MM.1S (cell line): ENCODE measurements at regions not wholly inside any gene's neighbourhood (a gene's known extent, or its start where the extent isn't known, plus 50 kb on each side); places are given as distances from the start of the nearest gene placed in this dataset.
A peak's percentile ranks its signal among the peaks of the same experiment; 100 is the strongest.

Experiments
- DNase-seq: peaks from one replicate; pipeline ENCODE4 v3.0.0-alpha.2; 2015
- H2AFZ ChIP-seq: fragments of 300-600 bp; sonication (generic); 2 replicates; pipeline ENCODE4 v1.6.0; 2016; ENCODE audit warnings: antibody characterized with exemption, low read length
- H3F3A ChIP-seq: fragments of 300-600 bp; sonication (generic); 2 replicates; pipeline ENCODE4 v1.6.1; 2016; ENCODE audit warnings: mild to moderate bottlenecking, antibody characterized with exemption, low read length, moderate library complexity, mixed read lengths; ENCODE audit not compliant: insufficient read depth
- H3K27ac ChIP-seq: fragments of 300-600 bp; sonication (generic); 2 replicates; pipeline ENCODE4 v1.5.1; 2016; ENCODE audit warnings: mild to moderate bottlenecking, low read length
- H3K27me3 ChIP-seq: fragments of 300-600 bp; sonication (generic); replicated peaks from 2 replicates; pipeline ENCODE4 v1.6.0; 2016; ENCODE audit warnings: low read length; ENCODE audit not compliant: insufficient read depth
- H3K36me3 ChIP-seq: fragments of 300-600 bp; sonication (generic); replicated peaks from 2 replicates; pipeline ENCODE4 v1.6.1; 2016; ENCODE audit warnings: mild to moderate bottlenecking, low read length, mixed read lengths; ENCODE audit not compliant: insufficient read depth
- H3K4me1 ChIP-seq: fragments of 300-600 bp; sonication (generic); 2 replicates; pipeline ENCODE4 v1.6.1; 2016; ENCODE audit warnings: low read length, mixed read lengths
- H3K4me2 ChIP-seq: fragments of 300-600 bp; sonication (generic); 2 replicates; pipeline ENCODE4 v1.6.0; 2016; ENCODE audit warnings: low read depth, low read length
- H3K4me3 ChIP-seq: fragments of 300-600 bp; sonication (generic); 2 replicates; pipeline ENCODE4 v1.5.1; 2016; ENCODE audit warnings: low read length, mixed read lengths
- H3K79me2 ChIP-seq: fragments of 300-600 bp; sonication (generic); 2 replicates; pipeline ENCODE4 v1.6.1; 2016; ENCODE audit warnings: mixed run types, low read length, mixed read lengths
- H3K9ac ChIP-seq: fragments of 300-600 bp; sonication (generic); 2 replicates; pipeline ENCODE4 v1.6.1; 2016; ENCODE audit warnings: low read length, mixed read lengths
- H3K9me2 ChIP-seq: fragments of 300-600 bp; sonication (generic); replicated peaks from 2 replicates; pipeline ENCODE4 v1.6.1; 2016; ENCODE audit warnings: mild to moderate bottlenecking, low read length, mixed read lengths; ENCODE audit not compliant: insufficient read depth
- H3K9me3 ChIP-seq: fragments of 300-600 bp; sonication (generic); replicated peaks from 2 replicates; pipeline ENCODE4 v1.6.1; 2016; ENCODE audit warnings: mild to moderate bottlenecking, low read length, mixed read lengths; ENCODE audit not compliant: insufficient read depth
- H4K20me1 ChIP-seq: fragments of 300-600 bp; sonication (generic); 2 replicates; pipeline ENCODE4 v1.6.1; 2016; ENCODE audit warnings: mild to moderate bottlenecking, low read length, moderate library complexity, mixed read lengths; ENCODE audit not compliant: insufficient read depth
- EZH2 ChIP-seq: fragments of 300-600 bp; sonication (generic); optimal IDR thresholded peaks from 2 replicates; pipeline ENCODE3; 2017; ENCODE audit warnings: low read depth, mild to moderate bottlenecking, antibody characterized with exemption, low read length, mixed read lengths
- EZH2phosphoT487 ChIP-seq: fragments of 300-600 bp; sonication (generic); IDR thresholded peaks from 2 replicates; pipeline ENCODE4 v1.6.1; 2018; ENCODE audit warnings: antibody characterized with exemption, low read length
- TF ChIP-seq, protein P1 (sequence below): fragments of 300-600 bp; sonication (generic); IDR thresholded peaks from 2 replicates; pipeline ENCODE4 v1.5.1; 2016; ENCODE audit warnings: antibody characterized with exemption, low read length, mixed read lengths

- peaks cover 9% of the 10 kb centered on the region; the same call in 1 of the 2 replicates for H3F3A ChIP-seq
- no peaks in the 10 kb centered on the region for H3K9me3 ChIP-seq
- no peaks in the 10 kb centered on the region for H4K20me1 ChIP-seq
- peak overlapping the region; percentile 52; the same call in 1 of the 2 replicates for H3K27ac ChIP-seq
- no peaks in the 10 kb centered on the region for H3K9me2 ChIP-seq
- no peaks in the 10 kb centered on the region for H3K27me3 ChIP-seq
- peaks cover 16% of the 10 kb centered on the region for H3K4me1 ChIP-seq
- no peaks in the 10 kb centered on the region for H3K79me2 ChIP-seq
- 0 out of 2 replicates have a peak overlapping the region, but pooled peaks have one; percentile 3 for H3K4me2 ChIP-seq
- peak; percentile 50 for DNase-seq
- no peaks in the 10 kb centered on the region for H3K36me3 ChIP-seq
- TF ChIP-seq, protein P1, sequence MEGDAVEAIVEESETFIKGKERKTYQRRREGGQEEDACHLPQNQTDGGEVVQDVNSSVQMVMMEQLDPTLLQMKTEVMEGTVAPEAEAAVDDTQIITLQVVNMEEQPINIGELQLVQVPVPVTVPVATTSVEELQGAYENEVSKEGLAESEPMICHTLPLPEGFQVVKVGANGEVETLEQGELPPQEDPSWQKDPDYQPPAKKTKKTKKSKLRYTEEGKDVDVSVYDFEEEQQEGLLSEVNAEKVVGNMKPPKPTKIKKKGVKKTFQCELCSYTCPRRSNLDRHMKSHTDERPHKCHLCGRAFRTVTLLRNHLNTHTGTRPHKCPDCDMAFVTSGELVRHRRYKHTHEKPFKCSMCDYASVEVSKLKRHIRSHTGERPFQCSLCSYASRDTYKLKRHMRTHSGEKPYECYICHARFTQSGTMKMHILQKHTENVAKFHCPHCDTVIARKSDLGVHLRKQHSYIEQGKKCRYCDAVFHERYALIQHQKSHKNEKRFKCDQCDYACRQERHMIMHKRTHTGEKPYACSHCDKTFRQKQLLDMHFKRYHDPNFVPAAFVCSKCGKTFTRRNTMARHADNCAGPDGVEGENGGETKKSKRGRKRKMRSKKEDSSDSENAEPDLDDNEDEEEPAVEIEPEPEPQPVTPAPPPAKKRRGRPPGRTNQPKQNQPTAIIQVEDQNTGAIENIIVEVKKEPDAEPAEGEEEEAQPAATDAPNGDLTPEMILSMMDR = no peak
- TF ChIP-seq EZH2 = no peak
- TF ChIP-seq EZH2phosphoT487 = no peak
- no peak overlapping the region for H3K9ac ChIP-seq
- no peak overlapping the region for H2AFZ ChIP-seq
- no peak overlapping the region for H3K4me3 ChIP-seq
Measured at GRCh38 chr10:81031774-81032173, 494.1 kb downstream of the SH2D4B start.

- H3K27ac ChIP-seq = no peak overlapping the region
- H3K79me2 ChIP-seq = no peaks in the 10 kb centered on the region
- TF ChIP-seq, protein P1 = no peak
- no peak for TF ChIP-seq EZH2
- no peak for TF ChIP-seq EZH2phosphoT487
- no peaks in the 10 kb centered on the region for H3K27me3 ChIP-seq
- no peaks in the 10 kb centered on the region for H3K36me3 ChIP-seq
- no peaks in the 10 kb centered on the region for H4K20me1 ChIP-seq
- H3K9ac ChIP-seq = no peak overlapping the region
- H3K4me3 ChIP-seq = no peak overlapping the region
- H3F3A ChIP-seq = peaks cover 9% of the 10 kb centered on the region; the same call in 1 of the 2 replicates
- no peak overlapping the region for H3K4me2 ChIP-seq
- peaks cover 16% of the 10 kb centered on the region for H3K4me1 ChIP-seq
- H3K9me3 ChIP-seq = no peaks in the 10 kb centered on the region; the same call in 1 of the 2 replicates
- H2AFZ ChIP-seq = no peak overlapping the region
- no peak for DNase-seq
- no peaks in the 10 kb centered on the region for H3K9me2 ChIP-seq
Measured at GRCh38 chr10:81034383-81034782, 496.7 kb downstream of the SH2D4B start.

DNA sequence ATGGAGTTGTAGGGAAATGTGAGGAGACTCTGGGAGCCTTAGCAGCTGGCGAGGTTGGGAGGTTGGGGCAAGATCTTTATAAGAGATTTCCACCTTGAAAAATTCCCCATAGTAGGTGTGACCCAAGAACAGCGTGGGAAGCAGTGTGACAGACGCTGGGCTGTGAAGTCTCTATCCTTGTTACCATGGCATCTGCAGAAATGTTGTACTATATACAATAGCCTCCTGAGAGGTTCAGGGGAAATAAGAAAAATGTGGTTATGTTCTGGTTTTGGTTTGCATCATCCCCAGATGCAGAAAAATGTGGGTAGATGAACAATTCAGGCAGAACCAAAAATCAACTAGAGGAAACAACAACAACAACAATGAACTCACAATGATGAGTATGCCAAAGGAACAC, 498.6 kb downstream of the SH2D4B start:
- H3K27ac ChIP-seq = no peak overlapping the region
- H3K27me3 ChIP-seq = no peaks in the 10 kb centered on the region
- H3F3A ChIP-seq = peaks cover 9% of the 10 kb centered on the region; the same call in 1 of the 2 replicates
- TF ChIP-seq, protein P1 = no peak
- TF ChIP-seq EZH2 (no peak), EZH2phosphoT487 (no peak)
- H3K9me3 ChIP-seq = no peaks in the 10 kb centered on the region; the same call in 1 of the 2 replicates
- no peaks in the 10 kb centered on the region for H3K36me3 ChIP-seq
- no peak for DNase-seq
- no peaks in the 10 kb centered on the region for H4K20me1 ChIP-seq
- no peak overlapping the region for H3K9ac ChIP-seq
- H3K9me2 ChIP-seq = no peaks in the 10 kb centered on the region
- peaks cover 12% of the 10 kb centered on the region for H3K4me1 ChIP-seq
- H3K79me2 ChIP-seq = no peaks in the 10 kb centered on the region
- no peak overlapping the region for H3K4me3 ChIP-seq
- H2AFZ ChIP-seq = no peak overlapping the region
- H3K4me2 ChIP-seq = no peak overlapping the region
